HG02938 (cell line): ENCODE measurements at regions not wholly inside any gene's neighbourhood (a gene's known extent, or its start where the extent isn't known, plus 50 kb on each side); places are given as distances from the start of the nearest gene placed in this dataset.

Source experiments
- ATAC-seq: cut with Tn5 transposase; IDR thresholded peaks from one replicate; pipeline ENCODE4 v1.9.1; 2021; ENCODE audit warnings: mild to moderate bottlenecking, moderate library complexity; ENCODE audit not compliant: unreplicated experiment

GRCh38 chr13:99911965-99912566 is 59.5 kb downstream of the ZIC5 start:
- no peak for ATAC-seq

- ATAC-seq, result no peak
Observed at GRCh38 chr13:99911069-99911964, 60.2 kb downstream of the ZIC5 start.

- no peak for ATAC-seq
Observed at GRCh38 chr13:99909836-99910619, 61.5 kb downstream of the ZIC5 start.

- no peak for ATAC-seq
Observed at GRCh38 chr13:99909097-99909835, 62.3 kb downstream of the ZIC5 start.

- no peak for ATAC-seq
Observed at GRCh38 chr13:99908140-99908803, 63.3 kb downstream of the ZIC5 start.

DNA sequence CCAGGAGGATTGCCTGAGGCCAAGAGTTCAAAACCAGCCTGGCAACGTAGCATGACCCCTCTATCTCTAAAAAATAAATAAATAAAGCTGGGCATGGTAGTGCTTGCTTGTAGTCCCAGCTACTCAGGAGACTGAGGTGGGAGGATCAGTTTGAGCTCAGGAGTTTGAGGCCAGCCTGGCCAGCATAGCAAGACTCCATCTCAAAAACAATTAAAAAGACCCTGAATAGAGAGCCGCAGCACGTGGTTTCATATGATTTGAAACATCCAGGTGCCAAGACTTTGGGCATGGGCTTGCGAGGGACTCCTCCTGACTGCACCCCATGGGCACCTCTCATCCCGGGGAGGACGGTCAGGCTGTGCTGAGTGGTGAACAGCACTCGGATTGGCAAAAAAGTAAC is 63.9 kb downstream of the ZIC5 start:
- ATAC-seq, result no peak

GRCh38 chr13:99907038-99907437 is 64.5 kb downstream of the ZIC5 start:
- ATAC-seq, result no peak

GRCh38 chr13:99905814-99906213 is 65.8 kb downstream of the ZIC5 start:
- ATAC-seq, result no peak

DNA sequence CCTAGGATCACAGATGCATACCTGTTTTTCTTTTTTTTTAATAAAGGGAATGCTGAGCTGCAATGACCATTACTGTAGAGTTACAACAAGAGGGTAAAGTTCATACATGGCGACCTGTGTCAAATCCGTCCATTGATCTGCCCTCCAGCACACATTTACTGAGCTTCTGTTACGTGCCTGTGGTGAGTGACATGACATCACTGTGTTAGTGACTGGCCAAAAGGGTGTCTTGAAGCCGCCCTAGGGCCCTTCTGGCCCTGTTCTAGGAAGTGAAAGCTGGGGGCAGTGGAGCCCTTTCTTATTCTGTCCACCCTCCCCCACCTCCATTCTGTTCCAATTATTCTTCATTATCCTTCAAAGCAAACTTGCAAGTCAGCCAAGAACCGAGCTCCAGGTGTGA is 66.3 kb downstream of the ZIC5 start:
- no peak for ATAC-seq

- ATAC-seq, result no peak
Observed at GRCh38 chr13:99903140-99903539, 68.4 kb downstream of the ZIC5 start.

GRCh38 chr13:99902657-99903056 is 68.9 kb downstream of the ZIC5 start:
- no peak for ATAC-seq

DNA sequence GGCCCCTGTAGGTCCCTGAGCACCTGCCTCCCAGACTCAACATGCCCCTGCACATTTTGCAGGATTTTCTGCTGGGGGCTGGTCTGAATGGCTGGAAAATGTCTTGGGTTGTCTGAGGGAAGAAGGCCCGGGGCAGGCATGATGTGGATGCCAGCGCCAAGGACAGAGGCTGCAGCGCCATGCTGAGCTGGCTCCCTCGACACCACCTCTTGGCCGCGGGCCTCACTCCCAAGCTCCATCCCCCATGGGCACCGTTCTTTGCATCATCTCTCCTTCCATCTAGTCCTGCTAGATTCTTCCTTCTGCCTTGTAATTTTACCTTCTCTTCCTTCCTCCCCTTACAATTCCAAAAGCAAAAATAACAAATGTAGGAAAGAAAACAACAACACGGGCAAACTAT is 70.6 kb downstream of the ZIC5 start:
- no peak for ATAC-seq

- no peak for ATAC-seq
Observed at GRCh38 chr13:99898421-99898820, 73.1 kb downstream of the ZIC5 start.

- ATAC-seq, result no peak
Observed at GRCh38 chr13:99897076-99897440, 74.5 kb downstream of the ZIC5 start.

DNA sequence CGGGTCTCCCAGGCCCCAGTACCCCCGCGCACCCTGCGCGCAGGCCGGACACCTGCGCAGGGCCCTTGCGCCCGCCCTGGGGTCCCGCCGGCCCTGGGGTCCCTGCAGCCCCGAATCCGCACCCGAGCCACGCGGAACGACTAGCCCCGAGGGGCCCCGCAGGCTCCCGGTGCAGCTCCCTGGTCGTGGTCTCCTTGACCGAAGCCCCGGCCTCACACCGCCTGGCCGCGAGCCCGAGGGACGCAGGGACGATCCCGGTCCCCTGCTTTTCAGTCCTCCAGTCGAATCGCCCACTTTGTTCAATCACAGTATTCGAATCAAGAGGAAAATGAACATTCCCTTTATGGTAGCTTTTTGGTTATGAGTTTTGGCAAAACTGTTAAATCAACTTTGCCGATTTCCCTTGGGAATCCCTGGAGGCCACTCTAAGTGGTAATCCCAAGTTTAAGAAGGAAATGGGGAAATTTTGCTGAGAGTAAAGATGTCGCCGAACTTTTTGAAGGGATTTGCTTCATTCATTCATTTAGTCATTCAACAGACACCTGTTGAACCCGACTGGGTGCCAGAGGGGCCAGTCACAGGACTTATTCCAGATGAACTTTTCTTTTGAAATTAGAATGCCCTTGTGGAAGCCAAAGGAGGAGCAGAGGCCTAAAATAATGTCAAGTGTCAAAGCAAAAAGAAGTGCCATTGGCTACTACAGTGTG is 75.0 kb downstream of the ZIC5 start:
- no peak for ATAC-seq

DNA sequence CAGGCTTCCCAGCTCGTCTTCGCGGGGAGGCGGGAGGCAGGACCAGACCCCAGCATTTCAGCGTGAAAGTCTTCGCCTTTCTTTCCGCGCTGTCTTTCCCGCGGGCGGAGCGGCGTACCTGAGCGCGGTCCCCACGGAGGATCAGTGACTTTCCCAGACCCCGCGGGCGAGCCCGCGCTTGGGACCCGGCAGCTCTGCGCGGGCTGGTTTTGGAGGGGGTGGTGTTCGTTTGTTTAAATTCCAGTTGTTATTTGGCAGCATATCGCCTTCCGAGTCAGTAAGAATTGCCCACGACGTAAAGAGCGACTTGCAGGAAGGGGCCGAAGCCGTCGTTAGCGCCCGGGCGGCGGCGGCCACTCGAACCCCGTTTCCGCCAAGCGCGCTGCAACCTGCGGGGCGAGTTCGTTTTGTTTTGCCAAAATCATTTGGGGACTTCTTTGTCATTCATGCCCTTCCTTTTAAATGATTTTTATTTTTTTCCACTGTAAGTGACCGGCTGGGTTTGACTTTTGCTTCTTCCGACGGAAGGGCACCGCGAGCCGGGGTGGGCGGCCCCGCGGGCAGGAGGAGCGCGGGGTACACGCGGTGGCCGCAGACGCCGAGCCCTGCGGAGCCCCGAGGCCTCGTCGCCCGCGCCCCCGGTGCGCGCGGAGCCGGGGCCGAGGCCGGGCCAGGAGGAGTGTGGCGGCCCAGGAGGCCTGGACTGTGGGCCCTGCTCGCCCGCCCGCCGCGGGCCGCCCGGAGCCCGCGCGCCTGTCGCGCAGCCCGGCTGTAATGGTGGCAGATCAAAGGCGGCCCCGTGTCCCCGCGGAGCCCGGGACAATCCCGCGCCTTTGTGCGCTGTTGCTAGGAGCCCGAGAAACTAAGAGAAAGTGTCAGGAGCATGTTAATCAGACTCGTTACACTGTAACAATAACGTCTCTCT is 75.9 kb downstream of the ZIC5 start:
- no peak for ATAC-seq

GRCh38 chr13:99894840-99895443 is 76.6 kb downstream of the ZIC5 start:
- no peak for ATAC-seq

- no peak for ATAC-seq
Observed at GRCh38 chr13:99894105-99894839, 77.3 kb downstream of the ZIC5 start.
